DOHH2 (cell line): ENCODE measurements at regions not wholly inside any gene's neighbourhood (a gene's known extent, or its start where the extent isn't known, plus 50 kb on each side); places are given as distances from the start of the nearest gene placed in this dataset.

Experiments used
- H3F3A ChIP-seq: fragments of 200-600 bp; sonication (generic), shearing (Covaris generic); 2 replicates; pipeline ENCODE4 v1.6.0; 2016; ENCODE audit warnings: antibody characterized with exemption, mild to moderate bottlenecking; ENCODE audit not compliant: control insufficient read depth, insufficient read depth
- H3K27ac ChIP-seq: fragments of 200-600 bp; sonication (generic); 2 replicates; pipeline ENCODE4 v1.5.1; 2014; ENCODE audit warnings: low read depth, mild to moderate bottlenecking, low read length, moderate library complexity
- H3K27me3 ChIP-seq: fragments of 200-600 bp; sonication (generic); 2 replicates; pipeline ENCODE4 v1.6.1; 2014; ENCODE audit warnings: mild to moderate bottlenecking, low read length, mixed read lengths; ENCODE audit not compliant: control insufficient read depth
- H3K36me3 ChIP-seq: fragments of 200-600 bp; sonication (generic); 2 replicates; pipeline ENCODE4 v1.6.1; 2014; ENCODE audit warnings: mild to moderate bottlenecking, low read length, moderate library complexity, mixed read lengths; ENCODE audit not compliant: control insufficient read depth
- H3K4me1 ChIP-seq: fragments of 200-600 bp; sonication (generic); 2 replicates; pipeline ENCODE4 v1.6.1; 2014; ENCODE audit warnings: mild to moderate bottlenecking, low read length, mixed read lengths; ENCODE audit not compliant: control insufficient read depth
- H3K4me2 ChIP-seq: fragments of 200-600 bp; sonication (generic); 2 replicates; pipeline ENCODE4 v1.6.0; 2014; ENCODE audit warnings: mild to moderate bottlenecking, low read length, moderate library complexity
- H3K4me3 ChIP-seq: fragments of 200-600 bp; sonication (generic); 2 replicates; pipeline ENCODE4 v1.5.1; 2014; ENCODE audit warnings: mild to moderate bottlenecking, low read length, mixed read lengths
- H3K79me2 ChIP-seq: fragments of 200-600 bp; sonication (generic); 2 replicates; pipeline ENCODE4 v1.6.1; 2014; ENCODE audit warnings: mild to moderate bottlenecking, low read length, mixed read lengths; ENCODE audit not compliant: control insufficient read depth
- H3K9me2 ChIP-seq: fragments of 200-600 bp; sonication (generic); replicated peaks from 2 replicates; pipeline ENCODE4 v1.6.1; 2014; ENCODE audit warnings: mild to moderate bottlenecking, low read length, mixed read lengths; ENCODE audit not compliant: control insufficient read depth
- H3K9me3 ChIP-seq: fragments of 200-600 bp; sonication (generic); 2 replicates; pipeline ENCODE4 v1.6.1; 2014; ENCODE audit warnings: antibody characterized with exemption, low read length, mixed read lengths; ENCODE audit not compliant: control insufficient read depth, insufficient read depth
- H4K20me1 ChIP-seq: fragments of 200-600 bp; sonication (generic); 2 replicates; pipeline ENCODE4 v1.6.0; 2014; ENCODE audit warnings: low read depth, mild to moderate bottlenecking, antibody characterized with exemption, low read length, moderate library complexity; ENCODE audit not compliant: control insufficient read depth, insufficient read depth
- EZH2phosphoT487 ChIP-seq: fragments of 200-600 bp; sonication (generic); IDR thresholded peaks from 2 replicates; pipeline ENCODE4 v1.6.1; 2017; ENCODE audit warnings: borderline replicate concordance, mild to moderate bottlenecking, antibody characterized with exemption, low read length, moderate library complexity, mixed read lengths
- TF ChIP-seq, protein P1 (sequence below): fragments of 200-600 bp; sonication (generic); IDR thresholded peaks from one replicate; pipeline ENCODE4 v1.5.1; 2014; ENCODE audit warnings: antibody characterized with exemption, mild to moderate bottlenecking, low read depth, low read length; ENCODE audit not compliant: poor library complexity, severe bottlenecking

DNA sequence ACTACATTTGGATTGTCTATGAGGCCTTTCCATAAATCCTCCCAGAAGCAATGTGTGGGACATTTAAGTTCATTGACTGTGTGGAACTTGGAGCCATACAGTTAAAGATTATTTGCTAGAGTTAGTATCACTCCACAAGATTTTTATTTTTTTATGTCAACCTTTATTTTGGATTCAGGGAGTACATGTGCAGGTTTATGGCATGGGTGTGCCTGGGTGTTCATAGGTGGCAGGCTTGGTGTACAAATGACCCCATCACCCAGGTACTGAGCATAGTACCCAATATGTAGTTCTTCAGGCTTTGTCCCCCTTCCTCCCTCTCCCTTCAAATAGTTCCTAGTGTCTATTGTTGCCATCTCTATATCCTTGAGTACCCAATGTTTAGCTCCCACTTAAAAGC lies 199.8 kb upstream of the ZFP42 start:
- H3K4me3 ChIP-seq: no peak overlapping the region
- H3K9me3 ChIP-seq: peaks cover 3% of the 10 kb centered on the region; the same call in 1 of the 2 replicates
- no peaks in the 10 kb centered on the region for H4K20me1 ChIP-seq
- H3K4me1 ChIP-seq: no peaks in the 10 kb centered on the region
- H3K27me3 ChIP-seq: no peaks in the 10 kb centered on the region
- no peaks in the 10 kb centered on the region for H3F3A ChIP-seq
- no peaks in the 10 kb centered on the region for H3K79me2 ChIP-seq
- H3K4me2 ChIP-seq: no peak overlapping the region
- no peaks in the 10 kb centered on the region for H3K9me2 ChIP-seq
- no peaks in the 10 kb centered on the region for H3K36me3 ChIP-seq
- H3K27ac ChIP-seq: no peak overlapping the region
- TF ChIP-seq, protein P1, sequence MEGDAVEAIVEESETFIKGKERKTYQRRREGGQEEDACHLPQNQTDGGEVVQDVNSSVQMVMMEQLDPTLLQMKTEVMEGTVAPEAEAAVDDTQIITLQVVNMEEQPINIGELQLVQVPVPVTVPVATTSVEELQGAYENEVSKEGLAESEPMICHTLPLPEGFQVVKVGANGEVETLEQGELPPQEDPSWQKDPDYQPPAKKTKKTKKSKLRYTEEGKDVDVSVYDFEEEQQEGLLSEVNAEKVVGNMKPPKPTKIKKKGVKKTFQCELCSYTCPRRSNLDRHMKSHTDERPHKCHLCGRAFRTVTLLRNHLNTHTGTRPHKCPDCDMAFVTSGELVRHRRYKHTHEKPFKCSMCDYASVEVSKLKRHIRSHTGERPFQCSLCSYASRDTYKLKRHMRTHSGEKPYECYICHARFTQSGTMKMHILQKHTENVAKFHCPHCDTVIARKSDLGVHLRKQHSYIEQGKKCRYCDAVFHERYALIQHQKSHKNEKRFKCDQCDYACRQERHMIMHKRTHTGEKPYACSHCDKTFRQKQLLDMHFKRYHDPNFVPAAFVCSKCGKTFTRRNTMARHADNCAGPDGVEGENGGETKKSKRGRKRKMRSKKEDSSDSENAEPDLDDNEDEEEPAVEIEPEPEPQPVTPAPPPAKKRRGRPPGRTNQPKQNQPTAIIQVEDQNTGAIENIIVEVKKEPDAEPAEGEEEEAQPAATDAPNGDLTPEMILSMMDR: no peak
- TF ChIP-seq EZH2phosphoT487: no peak

DNA sequence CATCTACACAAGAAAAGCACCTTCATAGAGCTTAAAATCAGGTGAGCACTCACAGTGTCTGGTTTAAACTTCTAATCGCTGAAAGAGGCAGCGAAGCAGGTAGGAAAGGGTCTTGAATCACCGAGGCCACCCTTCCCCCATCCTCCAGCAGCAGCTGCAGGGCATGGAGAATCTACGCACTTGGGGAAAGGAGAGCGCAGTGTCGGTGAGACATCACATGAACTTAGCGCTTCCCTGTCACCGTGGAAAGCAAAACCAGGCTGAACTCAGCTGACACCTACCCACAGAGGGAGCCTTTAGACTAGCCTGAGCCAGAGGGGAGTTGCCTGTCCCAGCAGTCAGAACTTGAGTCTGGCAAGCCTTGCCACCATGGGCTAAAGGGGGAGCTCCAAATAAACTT lies 197.2 kb upstream of the ZFP42 start:
- Histone ChIP-seq H4K20me1 (no peaks in the 10 kb centered on the region), H3K79me2 (no peaks in the 10 kb centered on the region), H3K4me3 (no peak overlapping the region)

DNA sequence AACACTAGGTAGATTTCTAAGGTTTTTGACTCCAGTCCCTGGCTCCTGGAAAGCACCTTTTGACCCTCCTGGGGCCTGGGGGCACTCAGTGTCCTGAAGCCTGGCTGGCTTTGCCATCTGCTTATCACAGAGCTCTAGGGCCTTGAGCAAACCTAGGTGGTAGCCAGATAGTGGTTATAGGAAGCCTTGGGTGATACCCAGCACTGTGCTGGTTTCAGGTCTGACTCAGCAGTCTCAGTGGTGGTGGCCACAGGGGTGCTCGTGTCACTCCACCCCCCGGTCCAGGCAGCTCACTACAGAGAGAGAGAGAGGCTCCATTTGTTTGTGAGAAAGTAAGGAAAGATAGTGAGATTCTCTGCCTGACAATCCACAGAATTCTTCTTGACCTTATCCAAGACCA lies 195.8 kb upstream of the ZFP42 start:
- H3K79me2 ChIP-seq: no peaks in the 10 kb centered on the region
- no peak overlapping the region for H3K4me3 ChIP-seq
- H3K36me3 ChIP-seq: no peaks in the 10 kb centered on the region
- H3K4me2 ChIP-seq: no peak overlapping the region
- no peaks in the 10 kb centered on the region for H3K4me1 ChIP-seq
- H3K27ac ChIP-seq: no peak overlapping the region
- no peaks in the 10 kb centered on the region for H3K9me2 ChIP-seq
- no peaks in the 10 kb centered on the region for H3K27me3 ChIP-seq
- H3F3A ChIP-seq: no peaks in the 10 kb centered on the region
- no peak for TF ChIP-seq EZH2phosphoT487
- TF ChIP-seq, protein P1: no peak
- H4K20me1 ChIP-seq: no peaks in the 10 kb centered on the region
- peaks cover 3% of the 10 kb centered on the region; the same call in 1 of the 2 replicates for H3K9me3 ChIP-seq

More for the DNA sequence above, 197.2 kb upstream of the ZFP42 start:
- H3K27ac ChIP-seq: no peak overlapping the region
- no peaks in the 10 kb centered on the region for H3K9me2 ChIP-seq
- no peaks in the 10 kb centered on the region for H3K4me1 ChIP-seq
- TF ChIP-seq, protein P1: no peak
- TF ChIP-seq EZH2phosphoT487: no peak
- no peaks in the 10 kb centered on the region for H3K36me3 ChIP-seq
- H3K9me3 ChIP-seq: peaks cover 3% of the 10 kb centered on the region; the same call in 1 of the 2 replicates
- H3K27me3 ChIP-seq: no peaks in the 10 kb centered on the region
- H3K4me2 ChIP-seq: no peak overlapping the region
- H3F3A ChIP-seq: no peaks in the 10 kb centered on the region

DNA sequence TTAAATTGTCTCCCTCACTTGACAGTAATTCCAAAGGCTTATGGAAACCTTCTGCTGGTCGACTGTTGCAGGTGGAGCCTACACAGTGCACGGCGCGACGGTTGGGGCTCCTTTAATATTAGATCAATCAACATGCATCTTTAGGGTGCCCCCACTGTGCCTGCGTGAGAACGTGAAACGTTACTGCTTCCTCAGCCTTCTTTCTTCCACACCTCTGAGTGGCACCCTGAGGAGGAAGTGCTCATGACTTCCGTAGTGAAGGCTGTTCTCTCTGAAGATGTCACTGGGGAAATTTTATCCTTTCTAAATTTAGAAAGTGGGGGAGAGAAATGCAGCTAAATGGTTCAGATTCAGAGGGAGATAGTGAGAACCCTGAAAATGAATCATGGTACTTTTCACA lies 184.0 kb upstream of the ZFP42 start:
- no peaks in the 10 kb centered on the region for H3K36me3 ChIP-seq
- no peak overlapping the region for H3K4me2 ChIP-seq
- no peaks in the 10 kb centered on the region; the same call in 1 of the 2 replicates for H3K9me3 ChIP-seq
- no peaks in the 10 kb centered on the region for H3F3A ChIP-seq
- H3K79me2 ChIP-seq: no peaks in the 10 kb centered on the region
- no peaks in the 10 kb centered on the region for H4K20me1 ChIP-seq
- no peak overlapping the region for H3K27ac ChIP-seq
- H3K4me3 ChIP-seq: no peak overlapping the region
- H3K9me2 ChIP-seq: no peaks in the 10 kb centered on the region
- no peaks in the 10 kb centered on the region for H3K27me3 ChIP-seq
- no peaks in the 10 kb centered on the region for H3K4me1 ChIP-seq
- TF ChIP-seq EZH2phosphoT487: no peak
- TF ChIP-seq, protein P1: no peak
